T follicular helper cell (primary cell): ENCODE measurements at regions not wholly inside any gene's neighbourhood (a gene's known extent, or its start where the extent isn't known, plus 50 kb on each side); places are given as distances from the start of the nearest gene placed in this dataset.

Experiments used
- DNase-seq: peaks from one replicate; pipeline ENCODE4 v3.0.0-alpha.2; 2020; ENCODE audit warnings: low read depth

- no peak for DNase-seq
These were observed 67.9 kb upstream of the MACF1 start for GRCh38 chr1:39136638-39137037.

- DNase-seq: no peak
These were observed 64.7 kb upstream of the MACF1 start for GRCh38 chr1:39139723-39140360.

GRCh38 chr1:39141925-39142324, 62.6 kb upstream of the MACF1 start:
- DNase-seq: no peak

- no peak for DNase-seq
These were observed 62.0 kb upstream of the MACF1 start for GRCh38 chr1:39142401-39143060.

GRCh38 chr1:39144924-39145323, 59.6 kb upstream of the MACF1 start:
- DNase-seq: no peak

DNA sequence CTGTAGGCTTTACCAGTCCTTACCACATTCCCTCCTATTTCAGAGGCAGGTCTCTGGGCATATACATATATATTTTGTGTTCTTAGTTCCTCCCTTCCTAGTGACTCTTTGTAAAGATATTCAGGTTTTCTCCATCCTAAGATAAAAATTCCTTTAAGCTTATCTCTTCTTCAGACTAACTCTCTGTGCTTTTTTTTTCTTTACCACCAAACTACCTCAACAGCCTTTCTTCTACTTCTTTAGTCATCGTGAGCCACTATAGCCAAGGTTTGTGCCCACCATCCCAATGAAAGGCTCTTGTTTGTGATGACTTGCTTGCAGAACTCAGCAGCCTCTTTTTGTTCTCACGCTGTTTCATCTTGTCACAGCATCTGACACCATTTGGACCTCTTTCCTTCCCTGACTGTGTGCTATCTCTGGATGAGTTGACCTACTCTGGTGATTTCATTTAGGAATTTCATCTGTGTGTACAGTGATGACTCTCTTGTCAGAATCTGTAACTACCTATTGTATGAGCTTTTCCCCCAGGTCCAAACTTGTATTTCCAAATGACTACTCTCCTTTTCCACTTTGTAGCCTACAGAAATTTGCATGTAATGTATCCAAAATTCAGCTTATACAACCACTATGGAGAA, 59.0 kb upstream of the MACF1 start:
- DNase-seq: no peak

DNA sequence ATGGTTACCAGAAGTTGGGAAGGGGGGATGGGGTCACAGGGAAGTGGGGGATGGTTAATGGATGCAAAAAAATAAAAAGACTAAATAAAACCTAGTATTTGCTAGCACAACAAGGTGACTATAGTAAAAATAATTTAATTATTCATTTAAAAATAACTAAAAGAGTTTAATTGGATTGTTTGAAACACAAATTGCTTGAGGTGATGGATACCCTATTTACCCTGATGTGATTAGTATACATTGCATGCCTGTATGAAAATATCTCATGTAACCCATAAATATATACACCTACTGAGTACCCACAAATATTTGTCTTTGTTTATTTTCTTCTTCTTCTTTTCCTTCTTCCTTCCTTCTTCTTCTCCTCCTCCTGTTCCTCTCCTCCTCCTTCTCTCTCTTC, 57.8 kb upstream of the MACF1 start:
- no peak for DNase-seq

DNA sequence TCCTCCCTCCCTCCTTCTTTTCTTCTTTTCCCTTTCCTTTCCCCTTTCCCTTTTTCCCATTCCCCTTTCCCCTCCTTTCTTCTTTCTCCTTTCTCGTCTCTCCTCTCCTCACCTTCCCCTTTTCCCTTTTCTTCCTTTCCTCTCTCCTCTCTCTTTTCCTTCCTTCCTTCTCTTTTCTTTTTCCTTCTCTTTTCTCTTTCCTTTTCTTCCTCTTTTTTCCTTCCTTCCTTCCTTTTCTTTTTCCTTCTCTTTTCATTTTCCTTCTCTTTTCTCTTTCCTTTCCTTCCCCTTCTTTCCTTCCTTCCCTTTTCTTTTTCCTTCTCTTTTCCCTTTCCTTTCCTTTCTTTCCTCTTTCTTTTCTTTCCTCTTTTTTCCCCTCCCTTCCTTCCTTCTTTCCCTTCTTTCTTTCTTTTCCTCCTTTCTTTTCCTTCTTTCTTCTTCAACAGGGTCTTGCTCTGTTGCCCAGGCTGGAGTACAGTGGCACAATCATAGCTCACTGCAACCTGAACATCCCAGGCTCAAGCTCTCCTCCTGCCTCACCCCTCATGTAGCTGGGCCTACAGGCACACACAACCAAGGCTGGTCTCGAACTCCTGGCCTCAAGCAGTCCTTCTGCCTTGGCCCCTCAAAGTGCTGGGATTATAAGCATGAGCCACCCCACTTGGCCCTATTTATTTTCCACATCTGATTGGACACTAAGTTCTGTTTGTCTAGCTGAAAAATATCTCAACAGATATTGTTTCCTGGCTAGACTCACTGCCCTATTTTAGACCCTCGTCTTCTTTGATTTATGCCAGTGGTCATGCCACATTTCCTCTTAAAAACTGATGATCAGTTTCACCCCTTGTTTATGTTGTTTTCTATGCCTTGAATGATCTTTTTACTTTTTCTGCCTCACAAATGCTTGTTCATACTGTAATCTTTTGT, 57.1 kb upstream of the MACF1 start:
- no peak for DNase-seq

DNA sequence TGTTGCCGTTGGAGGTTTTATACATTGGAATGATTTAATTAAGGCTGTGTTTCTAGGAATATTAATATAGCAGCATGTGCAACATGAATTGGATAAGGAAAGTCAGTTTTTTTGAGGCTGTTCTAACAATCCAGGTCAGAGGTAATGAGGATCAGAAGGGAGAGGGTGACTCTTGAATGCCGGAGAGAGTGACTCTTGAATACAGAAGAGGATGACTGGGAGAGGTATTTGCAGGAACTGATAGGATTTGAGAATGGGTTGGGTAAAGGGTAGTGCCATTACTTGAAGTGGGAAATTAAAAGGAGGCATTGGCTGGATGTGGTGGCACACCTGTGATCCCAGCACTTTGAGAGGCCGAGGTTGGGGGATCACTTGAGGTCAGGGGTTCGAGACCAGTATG, 55.6 kb upstream of the MACF1 start:
- DNase-seq: no peak

DNA sequence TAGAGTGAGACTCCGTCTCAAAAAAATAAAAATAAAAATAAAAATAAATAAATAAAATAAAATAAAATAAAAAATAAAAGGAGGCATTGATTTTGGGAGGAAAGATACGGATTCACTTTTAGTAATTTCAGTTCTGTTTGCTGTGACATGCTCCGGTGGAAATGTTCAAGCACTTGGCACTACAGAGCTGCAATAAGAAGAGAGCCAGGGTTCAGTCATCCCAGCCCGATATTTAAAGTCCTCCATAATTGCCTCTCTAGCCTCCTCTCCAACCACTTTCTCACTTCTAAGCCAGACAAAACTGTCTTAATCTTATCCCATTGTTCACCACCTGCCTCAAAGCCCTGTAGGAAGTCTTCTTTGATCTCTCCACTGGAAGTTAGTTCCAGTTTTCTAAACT, 55.0 kb upstream of the MACF1 start:
- DNase-seq: no peak

DNA sequence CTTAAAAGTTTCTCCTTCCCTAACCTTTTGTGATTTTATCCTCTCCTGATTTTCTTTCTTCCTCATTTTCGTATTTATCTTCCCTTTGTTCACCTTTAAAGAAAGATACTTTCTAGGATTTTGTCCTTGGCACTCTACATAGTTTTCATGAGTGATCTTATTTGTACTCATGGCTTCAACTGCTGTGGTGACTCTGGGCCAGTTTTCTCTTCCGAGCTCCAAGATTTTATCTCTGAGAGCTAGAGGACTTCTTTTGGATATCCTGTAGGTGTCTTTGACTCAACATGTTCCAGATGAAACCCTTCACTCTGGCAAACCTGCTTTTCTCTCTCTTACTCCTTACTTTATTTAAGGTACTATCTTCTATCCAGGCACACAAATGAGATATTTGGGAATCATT, 53.7 kb upstream of the MACF1 start:
- no peak for DNase-seq

- no peak for DNase-seq
These were observed 53.2 kb upstream of the MACF1 start for GRCh38 chr1:39151267-39151666.

- DNase-seq: no peak
These were observed 51.6 kb upstream of the MACF1 start for GRCh38 chr1:39152923-39153322.

DNA sequence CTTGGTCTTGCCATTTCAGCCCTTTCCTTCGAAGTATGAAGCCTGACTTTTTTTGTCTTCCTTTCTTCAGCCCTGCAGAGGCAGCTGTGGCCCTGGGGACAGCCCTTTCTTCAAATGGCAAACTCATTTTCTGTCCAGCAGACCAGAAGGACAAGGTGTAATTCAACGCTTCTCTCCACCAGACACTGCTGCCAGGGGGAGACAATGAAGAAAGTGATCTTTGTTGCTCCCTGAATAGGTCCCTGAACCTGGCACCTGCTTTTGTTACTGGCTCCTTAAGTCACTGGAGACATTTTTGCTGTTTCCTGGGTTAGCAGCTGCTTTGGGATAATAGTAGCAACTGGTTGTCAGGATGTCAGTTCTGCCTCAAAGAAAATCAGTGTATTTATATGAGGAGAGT, 50.8 kb upstream of the MACF1 start:
- DNase-seq: no peak

GRCh38 chr1:39154553-39155421, 49.7 kb upstream of the MACF1 start:
- DNase-seq: no peak
